ENCODE measurements at regions not wholly inside any gene's neighbourhood (a gene's known extent, or its start where the extent isn't known, plus 50 kb on each side); places are given as distances from the start of the nearest gene placed in this dataset.

DNA sequence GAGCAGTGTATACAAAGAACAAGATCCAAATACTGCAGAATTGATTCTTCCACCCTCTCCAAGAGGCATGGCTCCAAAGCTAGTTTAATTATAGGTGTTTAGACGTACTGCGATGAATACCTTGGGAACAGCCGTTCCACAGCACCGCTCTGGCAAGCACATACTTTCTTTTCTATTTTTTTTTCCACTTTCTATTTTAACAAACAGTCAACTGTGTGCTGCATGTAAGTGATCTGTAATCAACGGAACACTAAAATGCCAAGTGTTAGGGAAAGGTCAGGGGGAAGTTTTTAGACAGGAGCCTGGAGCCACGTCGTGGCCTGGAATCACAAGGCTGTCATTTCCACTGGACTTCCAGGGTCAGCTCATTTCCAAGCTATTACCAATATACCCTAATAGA lies 486.4 kb upstream of the DAB1 start:
- TF ChIP-seq CTCF (IDR thresholded peaks at IDR 0.05; ENCODE audit: insufficient read depth, low read length, poor library complexity, severe bottlenecking) (no peak), EZH2phosphoT487 (conservative IDR thresholded peaks at IDR 0.05; ENCODE audit: low read length) (no peak)
